Nephron progenitor cell (in vitro differentiated cells): ENCODE measurements at regions not wholly inside any gene's neighbourhood (a gene's known extent, or its start where the extent isn't known, plus 50 kb on each side); places are given as distances from the start of the nearest gene placed in this dataset.

Source experiments
- DNase-seq: peaks from one replicate; pipeline ENCODE4 v3.0.0; 2021
- H3K27ac Mint-ChIP-seq: 2 replicates; pipeline ENCODE4 v1.8.0; 2021; ENCODE audit warnings: mild to moderate bottlenecking, moderate library complexity, mixed read lengths
- H3K27me3 Mint-ChIP-seq: 2 replicates; pipeline ENCODE4 v1.8.0; 2021; ENCODE audit warnings: mild to moderate bottlenecking, low read depth, mixed read lengths; ENCODE audit not compliant: poor library complexity
- H3K36me3 Mint-ChIP-seq: 2 replicates; pipeline ENCODE4 v1.8.0; 2021; ENCODE audit warnings: low read depth, mixed read lengths
- H3K4me1 Mint-ChIP-seq: 2 replicates; pipeline ENCODE4 v1.8.0; 2021; ENCODE audit warnings: mixed read lengths
- H3K4me3 Mint-ChIP-seq: 2 replicates; pipeline ENCODE4 v1.8.0; 2021; ENCODE audit warnings: mild to moderate bottlenecking, moderate library complexity, mixed read lengths
- H3K9me3 Mint-ChIP-seq: 2 replicates; pipeline ENCODE4 v1.8.0; 2021; ENCODE audit warnings: mild to moderate bottlenecking, moderate library complexity, mixed read lengths
- CTCF ChIP-seq: fragments of 200-600 bp; sonication (generic); IDR thresholded peaks from 2 replicates; pipeline ENCODE4 v1.5.0; 2021; ENCODE audit warnings: antibody characterized with exemption

DNA sequence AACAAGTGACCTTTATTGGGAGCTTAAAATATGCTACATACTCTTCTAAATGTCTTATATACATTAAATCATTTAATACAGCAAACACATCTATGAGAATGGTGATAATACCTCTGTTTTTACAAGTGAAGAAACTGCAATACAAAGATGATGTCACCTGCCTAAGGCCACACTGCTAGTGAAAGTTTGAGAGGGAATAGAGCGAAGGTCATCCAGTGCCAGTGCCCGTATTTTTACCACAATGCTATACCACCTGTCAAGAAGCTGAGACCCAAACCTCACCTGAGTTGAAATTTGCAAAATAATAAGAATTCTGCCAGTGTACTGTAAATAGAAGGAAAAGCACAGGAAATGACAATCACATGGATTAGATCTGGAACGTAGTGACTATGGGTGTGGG lies 200.4 kb upstream of the TMPRSS15 start:
- H3K27ac Mint-ChIP-seq = no peak overlapping the region
- peaks cover 26% of the 10 kb centered on the region for H3K4me1 Mint-ChIP-seq
- TF ChIP-seq CTCF = no peak
- H3K27me3 Mint-ChIP-seq = peaks cover 3% of the 10 kb centered on the region
- peaks cover 9% of the 10 kb centered on the region for H3K9me3 Mint-ChIP-seq
- H3K36me3 Mint-ChIP-seq = no peaks in the 10 kb centered on the region
- DNase-seq = no peak
- H3K4me3 Mint-ChIP-seq = no peak overlapping the region

DNA sequence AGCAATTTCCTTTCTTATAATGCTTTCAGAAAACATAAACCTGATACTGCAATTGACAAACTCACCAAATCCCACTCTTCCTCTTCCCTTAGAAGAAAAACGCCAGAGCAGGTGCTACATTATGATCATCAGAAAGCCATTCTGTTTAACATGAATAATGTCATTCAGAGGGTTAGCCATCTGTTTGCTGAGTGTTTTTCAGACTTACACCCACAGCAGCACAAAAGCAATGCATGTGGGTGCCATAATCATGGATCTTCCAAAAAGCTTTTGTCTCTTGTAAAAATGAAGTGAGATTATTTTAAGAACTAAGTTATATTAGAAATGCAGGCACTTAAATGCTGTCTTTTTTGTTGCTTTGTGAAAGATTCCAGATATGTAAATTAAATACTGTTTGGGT lies 204.6 kb upstream of the TMPRSS15 start:
- no peak for TF ChIP-seq CTCF
- Mint-ChIP-seq H3K27ac (no peak overlapping the region), H3K4me1 (peaks cover 4% of the 10 kb centered on the region)

DNA sequence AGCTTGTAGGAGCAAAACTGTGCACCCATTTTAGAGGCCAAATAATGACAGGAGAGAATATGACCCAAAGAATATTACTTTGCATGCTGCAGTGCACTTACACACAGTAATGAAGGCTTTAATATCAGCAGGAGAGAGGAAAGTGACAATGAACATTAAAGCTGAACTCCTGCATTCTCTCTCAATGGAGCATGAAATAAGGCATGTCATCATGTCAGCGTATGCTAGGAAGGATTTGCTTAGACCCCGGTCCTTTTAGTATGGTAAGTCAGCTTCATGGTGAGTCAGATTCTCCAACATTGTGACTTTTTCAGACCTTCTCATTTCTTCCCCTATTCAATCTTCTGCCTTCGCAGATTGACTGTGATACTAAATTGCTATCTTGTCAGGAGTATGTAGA lies 210.7 kb upstream of the TMPRSS15 start:
- H3K27ac Mint-ChIP-seq = no peak overlapping the region
- H3K4me1 Mint-ChIP-seq = no peaks in the 10 kb centered on the region
- TF ChIP-seq CTCF = no peak
- no peak for DNase-seq
- no peaks in the 10 kb centered on the region for H3K27me3 Mint-ChIP-seq
- H3K9me3 Mint-ChIP-seq = no peaks in the 10 kb centered on the region
- H3K36me3 Mint-ChIP-seq = no peaks in the 10 kb centered on the region
- no peak overlapping the region for H3K4me3 Mint-ChIP-seq

More for the DNA sequence above, 204.6 kb upstream of the TMPRSS15 start:
- Mint-ChIP-seq H3K36me3 (no peaks in the 10 kb centered on the region), H3K4me3 (no peak overlapping the region), H3K9me3 (no peaks in the 10 kb centered on the region), H3K27me3 (peaks cover 3% of the 10 kb centered on the region)
- DNase-seq = no peak

DNA sequence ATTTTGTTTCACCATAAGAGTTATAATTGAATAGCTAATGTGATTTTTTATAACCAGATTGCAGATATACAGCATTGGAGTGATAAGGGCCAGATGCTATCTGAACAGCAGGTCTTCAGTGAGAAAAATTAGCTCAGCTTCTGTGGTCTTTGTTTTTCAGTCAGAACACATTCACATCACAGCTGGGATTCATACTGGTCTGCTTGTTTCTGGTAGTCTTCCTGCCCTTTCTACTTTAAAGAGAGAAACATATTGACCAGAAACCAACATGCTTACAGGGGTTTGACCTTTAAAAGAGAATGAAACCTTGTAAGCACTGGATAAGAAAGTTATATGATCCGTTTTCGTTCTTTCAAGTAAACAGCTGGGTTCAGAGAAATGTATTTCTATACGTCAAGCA lies 213.7 kb upstream of the TMPRSS15 start:
- Mint-ChIP-seq H3K36me3 (no peaks in the 10 kb centered on the region), H3K4me1 (no peaks in the 10 kb centered on the region), H3K9me3 (no peaks in the 10 kb centered on the region), H3K27me3 (no peaks in the 10 kb centered on the region), H3K27ac (no peak overlapping the region), H3K4me3 (no peak overlapping the region)
- no peak for DNase-seq
- TF ChIP-seq CTCF = no peak

DNA sequence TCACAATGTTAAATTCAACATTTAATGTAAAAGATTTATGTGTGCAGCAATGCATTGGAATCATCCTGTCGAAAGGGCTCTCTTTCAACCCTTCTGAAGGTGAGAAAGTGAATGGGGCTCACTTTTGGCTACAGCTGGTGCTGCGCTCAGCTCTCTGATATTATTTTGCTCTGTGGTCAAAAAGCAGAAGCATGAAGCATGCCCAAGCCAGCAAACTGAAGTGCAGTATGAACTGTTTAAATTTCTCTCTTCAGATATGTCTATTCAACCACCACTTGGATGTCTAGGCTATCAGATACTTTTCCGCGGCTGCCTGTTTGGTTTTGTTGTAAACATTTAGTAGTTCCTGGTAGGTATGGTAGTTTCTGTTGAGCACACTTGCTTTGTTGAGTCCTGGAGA lies 216.9 kb upstream of the TMPRSS15 start:
- Mint-ChIP-seq H3K36me3 (no peaks in the 10 kb centered on the region), H3K9me3 (no peaks in the 10 kb centered on the region)

More for the DNA sequence above, 216.9 kb upstream of the TMPRSS15 start:
- H3K27ac Mint-ChIP-seq = no peak overlapping the region
- no peaks in the 10 kb centered on the region for H3K27me3 Mint-ChIP-seq
- DNase-seq = no peak
- no peak overlapping the region for H3K4me3 Mint-ChIP-seq
- H3K4me1 Mint-ChIP-seq = no peaks in the 10 kb centered on the region
- no peak for TF ChIP-seq CTCF
